A673 (cell line): ENCODE measurements at regions not wholly inside any gene's neighbourhood (a gene's known extent, or its start where the extent isn't known, plus 50 kb on each side); places are given as distances from the start of the nearest gene placed in this dataset.
A peak's percentile ranks its signal among the peaks of the same experiment; 100 is the strongest.

Experiments used
- BruUV-seq: library from RNA; stranded (reverse); fragments of 400-500 nt; replicated peaks from 2 replicates; lab custom pipeline; 2021; lab: Mats Ljungman, UMichigan
- CTCF ChIA-PET: fragments of 300-600 bp; sonication (Branson Sonifier 250); formaldehyde crosslinking; loops from one replicate; lab custom pipeline; 2022; ENCODE audit warnings: antibody characterized with exemption; lab: Charles Lee
- POLR2A ChIA-PET: fragments of 300-600 bp; sonication (Branson Sonifier 250); formaldehyde crosslinking; loops from one replicate; lab custom pipeline; 2022; ENCODE audit warnings: antibody characterized with exemption; ENCODE audit not compliant: low non-redundant PET; lab: Charles Lee
- DNase-seq: peaks from one replicate; pipeline ENCODE4 v3.0.0-alpha.2; 2015; ENCODE audit warnings: low spot score
- H3K27ac ChIP-seq: fragments of 200-600 bp; sonication (generic); 2 replicates; pipeline ENCODE4 v1.5.1; 2016; ENCODE audit warnings: mixed run types, low read depth, mild to moderate bottlenecking, mixed read lengths, antibody characterized with exemption, low read length; ENCODE audit not compliant: poor library complexity, severe bottlenecking
- H3K27me3 ChIP-seq: fragments of 200-600 bp; sonication (generic); replicated peaks from 2 replicates; pipeline ENCODE4 v1.6.1; 2017; ENCODE audit warnings: mixed run types, low read depth, mild to moderate bottlenecking, mixed read lengths, antibody characterized with exemption, low read length; ENCODE audit not compliant: insufficient read depth, poor library complexity
- H3K36me3 ChIP-seq: fragments of 200-600 bp; sonication (generic); 2 replicates; pipeline ENCODE4 v1.6.1; 2016; ENCODE audit warnings: mixed run types, mild to moderate bottlenecking, mixed read lengths, antibody characterized with exemption, low read length; ENCODE audit not compliant: insufficient read depth, poor library complexity, severe bottlenecking
- H3K4me1 ChIP-seq: fragments of 200-600 bp; sonication (generic); 2 replicates; pipeline ENCODE4 v1.6.1; 2017; ENCODE audit warnings: mixed run types, mild to moderate bottlenecking, mixed read lengths, antibody characterized with exemption, low read length; ENCODE audit not compliant: insufficient read depth, poor library complexity, severe bottlenecking
- H3K4me3 ChIP-seq: fragments of 200-600 bp; sonication (generic); 2 replicates; pipeline ENCODE4 v1.5.1; 2016; ENCODE audit warnings: low read depth, mixed run types, mild to moderate bottlenecking, mixed read lengths, low read length; ENCODE audit not compliant: poor library complexity, severe bottlenecking
- H3K9me3 ChIP-seq: fragments of 200-600 bp; sonication (generic); 2 replicates; pipeline ENCODE4 v1.6.1; 2016; ENCODE audit warnings: mixed run types, low read depth, mild to moderate bottlenecking, mixed read lengths, antibody characterized with exemption, low read length; ENCODE audit not compliant: poor library complexity, severe bottlenecking
- EZH2 ChIP-seq: fragments of 200-600 bp; sonication (generic); IDR thresholded peaks from 2 replicates; pipeline ENCODE4 v1.6.1; 2017; ENCODE audit warnings: borderline replicate concordance, low read depth, mild to moderate bottlenecking, mixed read lengths, antibody characterized with exemption, low read length; ENCODE audit not compliant: poor library complexity, severe bottlenecking
- intact Hi-C: fragments of 100-400 bp; cut with micrococcal nuclease; formaldehyde crosslinking; loops from one replicate; pipeline ENCODE4 v1.10.0; 2022; ENCODE audit not compliant: unreplicated experiment
- TF ChIP-seq, protein P1 (sequence below): fragments of 300-800, 200-600 bp; sonication (generic); conservative IDR thresholded peaks from 2 replicates; pipeline ENCODE4 v1.5.1; 2017; ENCODE audit warnings: low read depth, mild to moderate bottlenecking, antibody characterized with exemption, low read length, moderate library complexity, mixed read lengths

DNA sequence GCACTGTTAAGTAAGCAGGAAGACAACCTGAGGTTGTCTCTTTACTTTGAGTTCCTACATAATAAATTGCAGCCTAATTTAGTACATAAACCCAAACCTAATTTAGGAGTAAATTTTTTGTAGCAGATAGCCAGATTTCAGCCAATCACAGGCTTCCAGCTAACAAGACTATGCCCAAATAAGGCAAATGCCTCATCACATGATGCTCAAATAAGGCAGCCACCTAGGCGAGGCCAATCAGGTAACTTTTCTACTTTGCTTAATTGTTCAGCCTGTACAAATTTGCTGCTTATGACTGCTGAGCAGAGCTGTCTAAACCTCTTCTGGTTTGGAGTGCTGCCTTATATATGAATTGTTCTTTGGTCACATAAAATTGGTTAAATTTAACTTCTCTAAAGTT is 1118.7 kb upstream of the TMEM132C start:
- no peak overlapping the region for H3K4me3 ChIP-seq

DNA sequence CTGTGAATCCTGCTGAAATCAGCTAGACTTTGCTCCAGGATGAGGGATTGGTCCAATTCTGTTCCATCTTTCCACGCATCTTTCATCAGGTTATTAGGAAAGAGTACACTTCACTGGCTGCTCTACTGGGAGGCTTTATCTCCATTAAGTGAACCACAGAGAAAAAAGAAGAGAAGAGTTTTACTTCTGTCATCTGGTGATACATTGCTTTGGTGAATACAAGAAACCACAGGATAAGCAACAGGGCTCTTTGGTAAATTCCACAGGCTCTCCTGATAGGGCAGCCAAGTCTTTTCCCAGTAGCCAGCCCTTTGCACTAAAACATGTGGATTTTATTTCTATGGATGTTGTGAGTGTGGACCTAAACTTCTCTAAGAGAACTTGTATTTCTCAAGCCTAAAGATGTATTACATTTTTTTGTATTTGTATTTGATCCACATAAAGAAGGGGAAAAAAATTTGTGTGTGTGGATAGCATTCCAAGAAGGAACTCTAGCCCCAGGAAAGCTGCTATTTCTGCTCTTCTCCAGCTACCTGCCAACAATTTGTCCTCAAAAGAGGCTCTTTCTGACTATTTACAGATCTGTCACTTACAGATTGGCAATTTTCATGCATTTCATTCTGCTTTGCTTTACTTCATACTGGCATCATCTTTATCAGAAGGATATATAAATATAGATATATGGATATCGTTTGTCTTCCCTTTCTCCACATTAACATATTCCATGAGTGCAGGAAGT is 1117.6 kb upstream of the TMEM132C start:
- intact Hi-C loops = no loop called here
- ChIA-PET CTCF (interaction anchor here (0.6 kb wide), 1 partner anchor 105 kb away, joined by 3 read pairs; no protein-coding TSS in a partner anchor), POLR2A (no interaction called here)
- Histone ChIP-seq H3K27ac (no peak overlapping the region), H3K4me3 (no peak overlapping the region), H3K4me1 (peaks cover 10% of the 10 kb centered on the region), H3K36me3 (no peaks in the 10 kb centered on the region), H3K9me3 (no peaks in the 10 kb centered on the region), H3K27me3 (no peaks in the 10 kb centered on the region)
- DNase-seq = no peak
- no TSS peak for BruUV-seq
- no peak for TF ChIP-seq EZH2
- TF ChIP-seq, protein P1, sequence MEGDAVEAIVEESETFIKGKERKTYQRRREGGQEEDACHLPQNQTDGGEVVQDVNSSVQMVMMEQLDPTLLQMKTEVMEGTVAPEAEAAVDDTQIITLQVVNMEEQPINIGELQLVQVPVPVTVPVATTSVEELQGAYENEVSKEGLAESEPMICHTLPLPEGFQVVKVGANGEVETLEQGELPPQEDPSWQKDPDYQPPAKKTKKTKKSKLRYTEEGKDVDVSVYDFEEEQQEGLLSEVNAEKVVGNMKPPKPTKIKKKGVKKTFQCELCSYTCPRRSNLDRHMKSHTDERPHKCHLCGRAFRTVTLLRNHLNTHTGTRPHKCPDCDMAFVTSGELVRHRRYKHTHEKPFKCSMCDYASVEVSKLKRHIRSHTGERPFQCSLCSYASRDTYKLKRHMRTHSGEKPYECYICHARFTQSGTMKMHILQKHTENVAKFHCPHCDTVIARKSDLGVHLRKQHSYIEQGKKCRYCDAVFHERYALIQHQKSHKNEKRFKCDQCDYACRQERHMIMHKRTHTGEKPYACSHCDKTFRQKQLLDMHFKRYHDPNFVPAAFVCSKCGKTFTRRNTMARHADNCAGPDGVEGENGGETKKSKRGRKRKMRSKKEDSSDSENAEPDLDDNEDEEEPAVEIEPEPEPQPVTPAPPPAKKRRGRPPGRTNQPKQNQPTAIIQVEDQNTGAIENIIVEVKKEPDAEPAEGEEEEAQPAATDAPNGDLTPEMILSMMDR = no peak

More for the DNA sequence above, 1118.7 kb upstream of the TMEM132C start:
- POLR2A ChIA-PET = no interaction called here
- no peaks in the 10 kb centered on the region for H3K27me3 ChIP-seq
- intact Hi-C loops = no loop called here
- no peak for DNase-seq
- BruUV-seq = no TSS peak
- no peaks in the 10 kb centered on the region for H3K9me3 ChIP-seq
- CTCF ChIA-PET = interaction anchor here (0.8 kb wide), 1 partner anchor 40 kb away, joined by 3 read pairs; no protein-coding TSS in a partner anchor
- TF ChIP-seq, protein P1 = no peak
- TF ChIP-seq EZH2 = no peak
- H3K4me1 ChIP-seq = peaks cover 10% of the 10 kb centered on the region
- H3K27ac ChIP-seq = no peak overlapping the region
- H3K36me3 ChIP-seq = no peaks in the 10 kb centered on the region

DNA sequence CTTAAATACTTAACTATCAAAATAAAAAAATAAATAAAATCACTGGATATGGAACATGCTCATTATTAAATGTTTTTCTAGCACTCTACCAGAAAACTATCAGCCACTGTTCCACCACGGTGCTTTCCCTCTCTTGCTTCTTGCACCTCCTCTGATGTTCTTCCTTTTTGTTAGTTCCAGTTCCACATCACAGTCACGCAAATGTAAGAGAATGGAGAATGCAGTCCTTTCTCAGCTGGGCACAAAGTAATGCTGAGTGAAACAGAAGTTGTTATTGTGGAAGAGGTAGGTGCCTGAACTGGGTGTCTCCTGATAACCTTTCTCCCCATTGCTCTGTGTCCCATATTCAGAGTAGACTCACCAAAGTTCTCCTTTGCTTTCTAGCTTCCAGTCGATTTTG is 1116.9 kb upstream of the TMEM132C start:
- no peak overlapping the region for H3K27ac ChIP-seq
- TF ChIP-seq EZH2 = no peak
- TF ChIP-seq, protein P1 = no peak
- ChIA-PET CTCF (interaction anchor here (0.6 to 1.5 kb wide), 3 partner anchors 41 to 527 kb away, joined by 3 to 5 read pairs (median 4); no protein-coding TSS in a partner anchor), POLR2A (no interaction called here)
- H3K4me1 ChIP-seq = peaks cover 10% of the 10 kb centered on the region
- BruUV-seq = TSS peak; percentile 72
- DNase-seq = no peak
- no peaks in the 10 kb centered on the region for H3K36me3 ChIP-seq
- no peaks in the 10 kb centered on the region for H3K9me3 ChIP-seq
- intact Hi-C loops = loop anchor here (2.0 kb wide), 2 partner anchors 135 to 143 kb away; no protein-coding TSS in a partner anchor
- H3K4me3 ChIP-seq = no peak overlapping the region
- no peaks in the 10 kb centered on the region for H3K27me3 ChIP-seq
